SU-DHL-6 (cell line): ENCODE measurements at regions not wholly inside any gene's neighbourhood (a gene's known extent, or its start where the extent isn't known, plus 50 kb on each side); places are given as distances from the start of the nearest gene placed in this dataset.

Experiments used
- CTCF ChIP-seq: fragments of 200-600 bp; sonication (generic); IDR thresholded peaks from one replicate; pipeline ENCODE4 v1.5.1; 2017; ENCODE audit warnings: antibody characterized with exemption, mild to moderate bottlenecking, low read length, moderate library complexity; ENCODE audit not compliant: insufficient read depth, poor library complexity, severe bottlenecking
- EZH2phosphoT487 ChIP-seq: fragments of 200-600 bp; sonication (generic), shearing (Covaris generic); conservative IDR thresholded peaks from 2 replicates; pipeline ENCODE4 v1.6.1; 2018; ENCODE audit warnings: mild to moderate bottlenecking, antibody characterized with exemption, low read length, moderate library complexity, mixed read lengths

- TF ChIP-seq CTCF: no peak
- no peak for TF ChIP-seq EZH2phosphoT487
These were observed 155.1 kb downstream of the CDC5L start for GRCh38 chr6:44542401-44543116.
